Mammary epithelial cell (primary cell): ENCODE measurements at regions not wholly inside any gene's neighbourhood (a gene's known extent, or its start where the extent isn't known, plus 50 kb on each side); places are given as distances from the start of the nearest gene placed in this dataset.

Source experiments
- EZH2 ChIP-seq: IDR thresholded peaks from 2 replicates; pipeline ENCODE4 v1.6.1; 2012; ENCODE audit warnings: low read length, inconsistent platforms, borderline replicate concordance
- TF ChIP-seq, protein P1 (sequence below), 2 donors: IDR thresholded peaks in 1 of 2; conservative IDR thresholded peaks in 1 of 2; 2 replicates each; pipeline ENCODE4 v1.5.1; 2011 to 2012; ENCODE audit warnings: inconsistent platforms in 2 of 2, low read length in 2 of 2, mild to moderate bottlenecking in 2 of 2, control low read depth in 1 of 2, low read depth in 1 of 2; ENCODE audit not compliant: insufficient read depth in 1 of 2; ENCODE audit errors: extremely low read depth in 1 of 2

DNA sequence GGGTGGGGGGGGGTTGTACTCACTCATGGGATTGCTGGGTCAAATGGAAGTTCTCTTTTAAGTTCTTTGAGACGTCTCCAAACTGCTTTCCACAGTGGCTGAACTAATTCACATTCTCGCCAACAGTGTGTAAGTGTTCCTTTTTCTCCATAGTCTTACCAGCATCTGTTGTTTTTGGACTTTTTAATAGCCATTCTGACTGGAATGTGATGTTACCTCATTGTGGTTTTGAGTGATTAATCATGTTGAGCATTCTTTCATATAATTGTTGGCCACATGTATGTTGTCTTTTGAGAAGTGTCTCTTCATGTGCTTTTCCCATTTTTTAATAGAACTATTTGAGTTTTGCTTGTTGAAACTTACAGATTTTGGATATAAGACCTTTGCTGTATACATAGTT, 94.9 kb upstream of the PLPPR1 start:
- TF ChIP-seq, protein P1, sequence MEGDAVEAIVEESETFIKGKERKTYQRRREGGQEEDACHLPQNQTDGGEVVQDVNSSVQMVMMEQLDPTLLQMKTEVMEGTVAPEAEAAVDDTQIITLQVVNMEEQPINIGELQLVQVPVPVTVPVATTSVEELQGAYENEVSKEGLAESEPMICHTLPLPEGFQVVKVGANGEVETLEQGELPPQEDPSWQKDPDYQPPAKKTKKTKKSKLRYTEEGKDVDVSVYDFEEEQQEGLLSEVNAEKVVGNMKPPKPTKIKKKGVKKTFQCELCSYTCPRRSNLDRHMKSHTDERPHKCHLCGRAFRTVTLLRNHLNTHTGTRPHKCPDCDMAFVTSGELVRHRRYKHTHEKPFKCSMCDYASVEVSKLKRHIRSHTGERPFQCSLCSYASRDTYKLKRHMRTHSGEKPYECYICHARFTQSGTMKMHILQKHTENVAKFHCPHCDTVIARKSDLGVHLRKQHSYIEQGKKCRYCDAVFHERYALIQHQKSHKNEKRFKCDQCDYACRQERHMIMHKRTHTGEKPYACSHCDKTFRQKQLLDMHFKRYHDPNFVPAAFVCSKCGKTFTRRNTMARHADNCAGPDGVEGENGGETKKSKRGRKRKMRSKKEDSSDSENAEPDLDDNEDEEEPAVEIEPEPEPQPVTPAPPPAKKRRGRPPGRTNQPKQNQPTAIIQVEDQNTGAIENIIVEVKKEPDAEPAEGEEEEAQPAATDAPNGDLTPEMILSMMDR (conservative IDR thresholded peaks at IDR 0.05 in 1 of 2, IDR thresholded peaks at IDR 0.05 in 1 of 2; ENCODE audit: extremely low read depth in 1 of 2, insufficient read depth in 1 of 2, low read depth in 1 of 2, low read length in 2 of 2), result no peak
- TF ChIP-seq EZH2, result no peak
